HG03039 (cell line): ENCODE measurements at regions not wholly inside any gene's neighbourhood (a gene's known extent, or its start where the extent isn't known, plus 50 kb on each side); places are given as distances from the start of the nearest gene placed in this dataset.

Experiments used
- ATAC-seq: cut with Tn5 transposase; IDR thresholded peaks from one replicate; pipeline ENCODE4 v1.9.1; 2021; ENCODE audit warnings: mild to moderate bottlenecking, moderate library complexity; ENCODE audit not compliant: unreplicated experiment

DNA sequence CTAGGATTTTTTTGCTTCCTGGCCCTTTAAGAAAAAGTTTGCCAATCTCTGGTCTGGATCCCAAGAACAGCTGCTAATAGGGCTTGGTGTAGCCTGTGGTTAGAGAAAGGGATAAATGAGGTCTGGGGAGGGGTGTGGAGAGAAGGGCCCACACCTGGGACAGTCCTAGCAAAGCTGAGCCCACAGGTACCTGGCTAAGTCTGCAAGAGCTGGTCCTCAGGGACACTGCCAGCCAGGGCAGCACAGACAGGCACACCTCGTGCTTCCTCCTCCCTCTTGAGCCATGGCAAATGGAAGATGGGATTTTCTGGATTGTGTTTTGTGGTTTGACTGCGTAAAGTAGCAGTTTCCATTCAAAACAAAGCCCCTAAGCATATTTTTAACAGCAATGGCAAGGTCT, 217.5 kb downstream of the SOX9 start:
- ATAC-seq = no peak

DNA sequence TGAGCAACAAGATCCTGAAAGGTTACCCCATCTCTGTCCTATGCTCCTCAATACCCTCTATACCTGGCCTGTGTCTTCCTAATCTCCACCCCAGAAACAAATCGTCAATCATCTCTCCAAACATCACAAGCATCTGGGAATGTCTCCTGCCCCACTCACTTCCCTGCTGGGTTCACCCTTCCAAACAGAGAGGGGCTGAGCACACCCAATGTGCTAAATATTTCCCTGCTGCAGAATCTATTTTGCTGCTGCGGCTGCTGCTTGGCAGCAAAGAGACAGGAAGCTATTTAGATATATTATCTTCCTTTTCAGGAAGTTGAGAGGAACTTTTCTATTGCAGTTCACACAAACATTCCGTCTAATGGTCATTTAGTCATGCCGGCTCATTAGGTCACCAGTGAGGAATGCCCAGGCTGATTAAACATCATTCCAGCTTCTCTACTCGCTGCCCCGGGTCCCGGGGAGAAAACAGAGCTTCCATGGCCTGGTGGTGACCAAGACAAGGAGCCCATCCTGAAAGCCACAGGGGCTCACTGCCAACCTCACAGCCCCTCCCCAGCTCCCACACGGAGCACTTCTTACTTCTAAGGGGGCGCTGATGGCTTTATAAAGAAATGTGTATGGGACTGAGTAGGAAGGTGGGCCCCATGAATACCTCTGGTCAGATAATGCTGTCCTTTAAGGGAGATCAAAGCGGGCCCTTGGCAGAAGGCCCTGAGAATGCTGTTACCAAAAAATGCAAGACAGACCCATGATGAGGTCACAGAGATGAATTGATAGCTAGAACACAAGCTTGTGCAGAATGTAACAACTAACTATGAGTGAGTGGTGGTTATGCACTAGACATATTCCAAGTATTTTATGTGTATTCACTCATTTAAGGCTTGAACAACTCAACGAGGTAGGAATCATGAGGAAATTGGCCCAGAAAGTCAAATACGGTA, 218.3 kb downstream of the SOX9 start:
- ATAC-seq = no peak

DNA sequence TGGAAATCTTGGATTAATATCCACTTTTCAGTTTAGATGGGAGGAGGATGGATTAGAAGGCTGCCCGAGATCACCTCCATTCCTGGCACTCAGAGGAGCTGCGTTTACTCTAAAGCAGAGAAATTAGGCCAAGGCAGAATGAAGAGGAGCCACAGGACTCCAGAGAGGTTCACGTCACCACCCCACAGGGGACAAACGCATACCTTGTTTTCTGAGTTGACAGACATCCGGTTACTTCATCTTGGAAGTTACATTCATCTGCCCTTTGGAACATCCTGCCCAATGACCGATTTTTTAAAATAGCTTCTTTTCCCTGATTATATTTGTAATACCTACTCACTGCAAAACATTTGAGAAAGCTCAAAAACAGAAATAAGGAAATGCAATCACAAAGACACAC, 220.0 kb downstream of the SOX9 start:
- ATAC-seq = no peak

DNA sequence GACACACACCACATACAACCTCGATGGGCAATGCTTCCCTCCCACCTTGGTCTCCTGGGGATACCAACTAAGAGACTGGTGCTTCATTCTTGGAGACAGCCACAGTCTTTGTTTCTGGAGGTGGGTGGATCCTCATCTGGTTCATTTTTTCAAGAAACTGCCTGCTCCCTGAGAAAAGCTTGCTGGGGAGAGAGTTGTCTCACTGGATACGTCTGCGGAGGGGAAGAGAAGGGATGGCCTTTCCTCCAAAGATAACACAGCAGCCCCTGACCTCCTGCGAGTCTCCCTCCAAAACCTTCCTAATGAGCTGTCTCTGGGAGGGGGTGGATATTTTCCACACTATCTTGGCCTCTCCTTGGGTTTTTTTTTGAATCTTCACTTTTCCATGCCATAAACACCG, 221.2 kb downstream of the SOX9 start:
- no peak for ATAC-seq

DNA sequence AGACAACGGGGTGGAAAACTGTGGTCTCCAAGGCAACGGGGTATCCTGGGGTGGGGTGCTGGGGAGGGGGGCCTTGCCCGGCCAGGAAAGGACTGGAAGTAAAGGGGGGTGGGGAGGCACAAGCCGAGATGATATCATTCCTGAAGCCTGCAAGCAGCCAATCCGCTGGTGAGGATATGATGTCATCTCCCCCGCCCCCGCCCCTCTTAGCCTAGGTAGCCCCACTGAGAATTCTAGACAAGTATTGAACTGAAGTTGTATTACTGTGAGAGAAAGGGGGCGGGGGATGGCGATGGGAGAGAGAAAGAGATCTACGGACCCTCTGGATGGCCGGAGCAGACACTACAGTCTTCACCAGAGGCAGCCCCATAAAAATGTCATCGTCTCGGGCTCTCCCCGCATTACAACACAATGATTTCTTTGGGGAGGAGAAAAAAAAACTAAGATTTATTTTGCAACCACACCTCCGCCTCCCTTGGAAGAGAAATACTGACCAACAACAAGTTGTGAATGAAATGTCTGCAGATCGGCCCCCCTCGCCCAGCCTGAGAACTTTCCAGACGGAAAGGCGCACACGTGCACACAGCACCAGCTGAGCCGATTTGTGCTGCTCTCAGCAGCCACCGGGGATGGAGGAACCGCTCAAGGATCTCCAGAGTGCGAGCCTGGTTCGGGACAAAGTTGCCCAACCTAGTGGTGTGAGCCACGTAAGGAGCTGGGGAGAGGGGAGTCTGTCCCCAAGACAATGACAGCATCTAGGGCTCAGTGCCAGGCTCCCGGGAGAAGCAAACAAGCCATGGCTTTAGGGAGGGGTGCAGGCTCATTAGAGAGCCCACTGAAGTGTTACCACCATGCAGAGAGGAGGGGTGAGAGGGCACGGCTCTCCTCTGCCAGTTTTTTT, 222.1 kb downstream of the SOX9 start:
- no peak for ATAC-seq

DNA sequence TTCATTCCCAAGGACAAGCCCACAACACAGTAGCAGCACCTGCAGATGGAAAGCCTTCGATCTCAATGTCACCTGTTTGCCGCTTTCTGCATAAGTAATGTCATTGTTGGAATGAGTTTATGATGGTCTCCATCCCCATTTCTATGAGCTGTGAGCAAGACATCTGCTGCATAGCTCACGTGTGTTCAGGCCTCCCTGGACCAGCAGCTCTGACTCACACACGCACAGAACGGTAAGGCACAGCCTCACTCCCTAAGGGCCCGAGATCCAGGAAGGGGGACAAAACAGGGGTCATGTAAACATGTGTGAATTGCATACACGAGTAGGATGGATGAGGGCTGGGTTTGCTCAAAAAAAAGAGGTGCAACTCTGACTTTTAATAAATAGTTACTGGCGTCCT, 223.1 kb downstream of the SOX9 start:
- ATAC-seq = no peak

DNA sequence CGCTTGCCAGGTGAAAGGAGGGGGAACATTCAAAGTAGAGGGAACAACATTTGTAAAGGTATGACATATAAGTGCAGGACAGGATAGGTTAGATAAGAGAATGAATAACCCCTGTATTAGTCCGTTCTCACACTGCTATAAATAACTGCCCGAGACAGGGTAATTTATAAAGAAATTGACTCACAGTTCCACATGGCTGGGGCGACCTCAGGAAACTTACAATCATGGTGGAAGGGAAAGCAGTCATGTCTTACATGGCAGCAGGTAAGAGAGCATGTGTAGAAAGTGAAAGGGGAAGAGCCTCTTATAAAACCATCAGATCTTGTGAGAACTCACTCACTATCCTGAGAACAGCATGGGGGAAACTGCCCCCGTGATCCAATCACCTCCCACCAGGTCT, 223.8 kb downstream of the SOX9 start:
- no peak for ATAC-seq

DNA sequence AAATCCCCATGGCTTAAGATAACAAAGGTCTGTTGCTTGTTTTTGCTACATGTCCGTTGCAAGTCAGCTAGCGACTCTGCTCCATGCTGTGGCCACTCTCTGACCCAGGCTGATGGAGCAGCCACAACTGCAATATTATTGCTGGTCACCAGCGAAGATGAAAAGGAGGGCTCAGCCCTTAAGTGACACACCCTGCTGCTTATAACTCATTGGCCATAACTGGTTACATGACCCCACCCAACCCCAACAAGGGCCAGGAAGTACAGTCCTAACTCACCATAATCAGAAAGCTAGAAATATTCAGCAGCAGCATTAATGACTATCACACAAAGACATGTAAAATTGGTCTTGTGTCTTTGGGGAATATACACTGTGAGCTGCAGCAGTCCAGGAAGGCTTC, 224.3 kb downstream of the SOX9 start:
- ATAC-seq = no peak

DNA sequence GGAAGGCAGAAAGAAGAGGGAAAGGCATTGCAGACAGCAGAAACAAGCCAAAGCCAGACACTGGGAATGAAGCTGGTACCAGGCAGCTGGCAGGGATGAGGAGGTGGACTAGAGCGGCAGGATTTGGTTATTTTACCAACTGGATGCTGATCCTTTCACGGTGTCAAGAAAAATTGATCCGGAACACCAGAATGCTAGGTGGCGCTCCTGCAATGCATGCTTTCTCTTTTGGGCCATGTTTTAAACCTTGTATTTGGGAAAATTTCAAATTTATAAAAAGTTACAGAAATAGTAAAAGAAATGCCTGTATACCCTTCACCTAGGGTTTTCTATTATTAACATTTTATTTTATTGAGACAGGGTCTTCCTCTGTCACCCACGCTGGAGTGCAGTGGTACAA, 224.7 kb downstream of the SOX9 start:
- no peak for ATAC-seq

DNA sequence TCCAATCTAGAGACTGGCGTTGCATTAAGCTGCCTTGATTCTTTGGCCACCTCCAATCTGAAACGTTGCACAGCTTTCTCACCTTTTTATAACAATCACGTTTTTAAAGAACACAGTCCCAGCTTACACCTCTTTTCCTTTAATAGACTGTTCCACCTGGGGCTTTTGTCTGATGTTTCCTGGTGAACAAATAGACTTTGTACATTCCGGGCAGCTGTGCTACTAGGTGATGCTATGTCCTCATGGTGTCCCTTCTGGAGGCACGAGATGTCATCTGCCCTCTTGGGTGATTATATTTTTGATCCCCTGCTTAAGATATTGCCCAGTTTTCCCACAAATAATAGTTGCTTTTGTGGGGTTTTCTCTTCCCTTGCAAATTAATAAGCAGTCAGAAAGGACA, 225.5 kb downstream of the SOX9 start:
- no peak for ATAC-seq

DNA sequence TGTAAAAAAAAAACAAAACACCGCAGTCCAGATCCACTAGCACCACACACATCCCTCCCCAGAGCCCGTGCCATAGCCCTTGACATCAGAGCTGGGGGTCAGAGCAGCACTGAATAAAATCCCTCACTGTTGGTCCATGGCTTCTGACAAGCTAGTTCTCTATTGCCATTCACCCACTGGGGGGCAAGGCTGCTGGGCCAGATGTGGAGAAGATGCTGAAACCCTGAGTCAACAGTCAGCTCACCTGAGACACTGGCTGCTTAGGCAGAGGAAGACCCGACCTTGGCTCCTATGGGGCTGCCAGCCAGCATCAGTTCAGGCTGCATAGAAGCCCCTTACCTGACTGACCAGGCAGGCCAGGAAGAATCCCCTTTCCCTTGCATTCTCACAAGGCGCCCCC, 228.2 kb downstream of the SOX9 start:
- ATAC-seq = no peak

DNA sequence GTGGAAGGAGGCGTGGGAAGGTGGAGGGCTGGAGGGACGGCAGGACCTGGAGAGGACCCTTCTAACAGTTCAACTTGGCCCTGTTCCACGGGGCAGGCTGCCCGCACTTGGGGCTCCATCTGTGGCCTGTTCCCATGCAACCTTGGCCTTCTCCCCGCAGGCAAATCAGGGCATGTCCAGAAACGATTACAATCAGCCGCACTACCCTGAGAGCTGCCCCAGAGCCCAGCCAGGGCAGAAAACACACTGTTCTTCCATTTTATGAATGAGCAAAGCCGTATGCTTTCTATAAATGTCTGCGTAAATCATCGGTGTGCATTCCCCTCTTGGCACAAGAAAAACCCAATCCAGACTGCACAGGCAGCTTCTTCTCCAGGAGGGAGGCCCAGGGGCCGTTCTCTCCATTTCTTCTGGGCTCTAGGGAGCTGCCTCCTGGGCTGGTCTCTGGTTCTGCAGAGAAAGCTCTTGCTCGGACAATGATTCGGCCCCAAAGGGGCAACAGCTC, 228.7 kb downstream of the SOX9 start:
- no peak for ATAC-seq

DNA sequence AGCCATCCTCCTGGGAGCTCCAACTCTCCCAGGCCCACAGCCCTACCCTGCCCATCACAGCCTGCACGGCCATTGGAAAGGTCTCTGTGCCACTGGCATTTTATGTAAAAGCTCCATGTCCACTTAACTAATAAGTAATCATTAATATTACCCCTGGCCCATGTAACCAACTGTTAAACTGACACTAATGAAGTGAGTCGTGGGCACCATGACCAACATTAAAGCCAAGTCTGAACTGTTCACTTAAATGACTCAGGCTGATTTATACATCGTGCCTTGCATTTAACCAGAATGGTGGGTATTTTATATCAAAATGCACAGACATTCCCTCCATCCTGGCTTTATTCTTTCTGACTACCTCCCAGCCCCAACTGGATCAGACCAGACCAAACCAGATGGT, 229.3 kb downstream of the SOX9 start:
- no peak for ATAC-seq

DNA sequence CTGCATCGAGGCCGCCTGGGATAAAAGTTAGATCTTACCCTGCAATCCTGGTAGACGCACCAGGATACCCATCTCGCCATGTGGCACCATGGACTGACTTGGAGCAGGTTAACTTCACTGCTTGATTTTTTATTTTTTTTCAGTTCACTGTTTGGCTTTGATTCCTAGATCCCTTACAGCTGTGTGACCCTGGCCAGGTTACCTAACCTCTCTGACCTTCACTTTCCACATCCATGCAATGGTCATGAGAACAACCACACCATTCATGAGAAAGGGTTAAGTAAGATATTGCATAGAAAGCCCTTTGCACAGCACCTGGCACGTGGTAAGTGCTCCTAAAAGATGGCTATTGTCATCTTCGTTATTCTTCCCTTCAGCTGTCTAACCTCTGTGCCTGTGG, 230.5 kb downstream of the SOX9 start:
- ATAC-seq = no peak

DNA sequence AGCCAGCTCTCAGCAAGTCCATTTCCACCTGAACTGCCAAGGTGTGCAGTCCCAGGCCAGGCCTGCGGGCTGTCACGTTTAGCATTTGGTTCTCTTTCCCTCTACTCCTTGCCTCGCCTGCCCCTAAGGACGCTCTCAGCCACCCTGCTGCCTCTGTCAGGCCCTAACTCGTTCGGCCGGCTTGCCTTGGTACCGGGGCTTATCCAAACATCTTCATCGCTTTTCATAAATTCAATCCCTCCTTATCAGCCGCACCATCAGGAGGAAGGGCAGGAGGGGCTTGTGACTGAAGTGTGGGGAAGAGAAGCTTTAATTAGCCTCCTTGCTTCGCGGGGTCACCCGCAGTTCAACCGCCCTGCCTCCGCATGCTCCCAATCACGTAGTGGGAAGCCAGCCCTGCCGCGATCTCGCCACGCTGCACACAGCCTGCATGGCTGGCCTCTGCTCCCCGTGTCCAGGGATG, 231.1 kb downstream of the SOX9 start:
- ATAC-seq = no peak

DNA sequence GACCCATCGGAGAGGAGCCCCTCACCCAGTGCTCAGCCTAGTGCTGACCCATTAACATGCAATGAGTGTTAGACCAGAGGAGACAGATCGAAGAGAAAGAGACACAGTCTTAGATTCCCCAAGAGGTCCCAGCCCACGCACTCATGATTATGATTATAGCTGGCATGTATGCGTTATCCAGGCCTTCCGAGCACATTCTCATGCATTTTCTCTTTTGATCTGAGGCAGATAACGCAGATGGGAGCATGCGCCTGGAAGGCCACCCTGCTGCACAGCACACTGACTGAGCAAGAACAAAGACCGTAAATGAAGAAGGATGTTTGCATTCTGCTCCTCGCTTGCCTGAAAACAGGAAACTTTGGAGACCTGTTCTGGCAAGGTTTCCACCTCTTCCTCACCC, 232.7 kb downstream of the SOX9 start:
- no peak for ATAC-seq

DNA sequence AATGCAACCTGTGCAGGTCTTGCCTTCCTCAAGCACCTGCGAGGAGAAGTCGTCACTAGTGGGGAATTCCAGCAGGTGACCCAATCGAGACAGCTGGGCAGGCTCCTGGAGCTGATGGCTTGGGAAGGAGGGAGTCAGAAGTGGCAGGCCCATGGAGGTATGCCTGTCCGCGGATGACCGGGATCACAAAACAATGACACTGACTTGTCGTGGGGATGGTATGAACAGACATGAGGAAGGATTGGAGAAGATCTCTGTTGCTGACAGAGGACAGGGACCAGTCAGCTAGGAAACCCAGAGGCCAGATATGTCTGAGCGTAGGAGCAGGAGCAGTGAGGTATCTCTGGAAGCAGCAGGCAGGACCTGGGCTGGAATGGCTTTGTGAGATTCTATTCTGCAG, 233.3 kb downstream of the SOX9 start:
- no peak for ATAC-seq

DNA sequence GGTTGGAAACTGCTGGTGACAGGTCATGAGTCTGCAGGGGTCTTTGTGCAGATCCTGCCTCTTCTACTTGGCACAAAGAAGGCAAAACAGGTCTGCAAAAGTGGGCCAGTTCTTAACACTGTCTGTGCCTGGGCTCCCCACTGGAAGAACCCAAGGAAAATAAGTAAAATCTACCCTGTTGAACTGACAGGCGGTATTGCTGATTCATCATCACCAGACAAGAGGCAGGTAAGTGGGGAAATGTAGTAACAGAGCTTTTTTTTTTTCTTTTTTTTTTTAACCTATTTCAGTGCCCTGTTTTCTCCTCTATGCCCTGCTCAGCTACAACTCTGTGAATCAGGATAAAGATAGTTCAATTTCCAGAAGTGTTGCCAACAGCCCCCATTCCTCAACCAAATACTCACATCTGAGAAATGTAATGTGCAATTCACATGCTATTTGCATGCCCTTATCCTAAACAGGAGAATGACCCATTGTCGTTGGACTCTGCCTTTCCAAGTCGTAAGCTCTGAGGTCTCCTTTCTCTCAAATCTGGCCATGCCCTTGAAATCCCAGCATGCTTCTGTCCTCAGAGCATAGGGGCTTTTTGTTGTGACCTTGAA, 237.0 kb downstream of the SOX9 start:
- ATAC-seq = no peak

DNA sequence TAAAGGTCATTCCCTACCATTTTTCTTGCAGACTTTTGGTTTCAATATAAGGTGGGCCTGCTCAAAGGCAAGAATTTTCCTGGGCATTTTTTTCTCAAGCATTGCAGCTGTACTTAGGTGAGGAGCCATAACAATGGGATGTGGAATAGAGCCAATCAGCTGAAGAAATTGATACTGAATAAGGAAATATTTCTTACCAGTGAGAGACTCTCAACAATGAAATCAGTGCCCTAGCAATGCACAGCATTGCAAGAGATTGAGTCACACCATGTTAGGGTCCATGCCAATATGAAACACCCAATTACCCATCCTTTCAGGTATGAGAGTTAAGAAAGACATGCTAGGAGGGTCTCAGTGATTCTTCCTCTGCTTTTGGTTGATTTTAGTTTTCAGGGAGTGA, 237.6 kb downstream of the SOX9 start:
- no peak for ATAC-seq

DNA sequence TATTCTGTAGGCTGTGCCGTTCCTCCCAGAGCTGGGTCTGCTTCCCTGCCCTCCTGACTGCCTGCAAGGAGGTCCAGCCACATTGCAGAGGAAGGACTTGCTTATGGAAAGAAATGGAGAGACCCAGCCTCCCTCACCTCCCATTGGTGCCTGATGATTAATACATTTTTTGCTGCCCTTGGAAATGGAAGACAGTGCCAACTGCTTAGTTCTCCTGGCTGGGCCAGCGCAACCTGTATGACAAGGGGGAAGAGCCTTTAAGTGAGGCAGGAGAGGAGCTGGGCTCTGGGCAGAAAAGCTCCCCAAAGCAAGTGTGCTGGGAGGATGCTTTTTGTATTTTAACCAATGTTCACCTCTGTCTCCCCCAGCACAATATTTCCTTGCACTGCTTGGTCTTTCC, 238.5 kb downstream of the SOX9 start:
- no peak for ATAC-seq

DNA sequence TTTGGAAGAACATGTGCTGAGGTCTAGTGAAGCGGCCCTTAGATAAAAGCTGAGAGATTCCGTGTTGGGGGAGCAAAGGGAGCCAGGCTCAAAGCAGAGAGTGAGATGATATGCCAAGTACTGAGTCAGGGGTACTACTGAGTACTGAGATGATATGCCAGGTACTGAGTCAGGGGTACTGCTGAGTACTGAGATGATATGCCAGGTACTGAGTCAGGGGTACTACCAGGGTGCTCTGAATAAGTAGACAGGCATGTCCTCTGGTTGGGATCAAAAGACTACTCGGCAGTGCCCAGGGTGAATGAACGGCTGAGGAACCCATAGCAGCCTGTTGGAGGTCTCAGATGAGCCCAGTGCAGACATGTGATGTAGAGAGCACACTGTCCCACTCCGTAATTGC, 239.0 kb downstream of the SOX9 start:
- ATAC-seq = no peak
